ENCODE measurements at regions not wholly inside any gene's neighbourhood (a gene's known extent, or its start where the extent isn't known, plus 50 kb on each side); places are given as distances from the start of the nearest gene placed in this dataset.

- Histone ChIP-seq H3K27me3 (ENCODE audit: control insufficient read depth, insufficient read depth, low read length) (no peaks in the 10 kb centered on the region), H3K4me1 (ENCODE audit: control insufficient read depth, insufficient read depth, low read length, poor library complexity, severe bottlenecking) (no peaks in the 10 kb centered on the region), H3K36me3 (ENCODE audit: control insufficient read depth, insufficient read depth, low read length) (no peaks in the 10 kb centered on the region), H3K27ac (ENCODE audit: insufficient read depth, low read length, poor library complexity, severe bottlenecking) (no peak overlapping the region), H3K9me3 (ENCODE audit: control insufficient read depth in 2 of 2, low read length in 2 of 2) (no peaks in the 10 kb centered on the region), H3K4me3 (ENCODE audit: low read depth, low read length) (no peak overlapping the region)
- Mint-ChIP-seq H3K9me3 (peaks cover 0 to 4% (median 1%) of the 10 kb centered on the region in 7 donors), H3K4me3 (no peak overlapping the region), H3K27me3 (peaks cover 6% of the 10 kb centered on the region), H3K27ac (no peak overlapping the region), H3K36me3 (no peaks in the 10 kb centered on the region), H3K4me1 (no peaks in the 10 kb centered on the region)
- no peak for DNase-seq
- ATAC-seq (ENCODE audit: low read depth in 2 of 2) = no peak
These were observed 256.0 kb downstream of the UQCRFS1 start for GRCh38 chr19:28956961-28957360.

- no peak for DNase-seq
- Mint-ChIP-seq H3K4me1 (no peaks in the 10 kb centered on the region), H3K4me3 (no peak overlapping the region), H3K36me3 (no peaks in the 10 kb centered on the region), H3K27ac (no peak overlapping the region), H3K27me3 (peaks cover 6% of the 10 kb centered on the region), H3K9me3 (peaks cover 0 to 4% (median 1%) of the 10 kb centered on the region in 7 donors)
- Histone ChIP-seq H3K36me3 (ENCODE audit: control insufficient read depth, insufficient read depth, low read length) (no peaks in the 10 kb centered on the region), H3K27ac (ENCODE audit: insufficient read depth, low read length, poor library complexity, severe bottlenecking) (no peak overlapping the region), H3K4me3 (ENCODE audit: low read depth, low read length) (no peak overlapping the region), H3K27me3 (ENCODE audit: control insufficient read depth, insufficient read depth, low read length) (no peaks in the 10 kb centered on the region), H3K9me3 (ENCODE audit: control insufficient read depth in 2 of 2, low read length in 2 of 2) (no peaks in the 10 kb centered on the region), H3K4me1 (ENCODE audit: control insufficient read depth, insufficient read depth, low read length, poor library complexity, severe bottlenecking) (no peaks in the 10 kb centered on the region)
- ATAC-seq (ENCODE audit: low read depth in 2 of 2) = no peak
These were observed 256.5 kb downstream of the UQCRFS1 start for GRCh38 chr19:28956421-28956820.

- H3K36me3 ChIP-seq (ENCODE audit: control insufficient read depth, insufficient read depth, low read length) = no peaks in the 10 kb centered on the region
- H3K27me3 Mint-ChIP-seq = no peaks in the 10 kb centered on the region
- no peak overlapping the region for H3K27ac ChIP-seq (ENCODE audit: insufficient read depth, low read length, poor library complexity, severe bottlenecking)
- no peak overlapping the region for H3K4me3 Mint-ChIP-seq
- H3K9me3 ChIP-seq (ENCODE audit: control insufficient read depth in 2 of 2, low read length in 2 of 2) = no peaks in the 10 kb centered on the region
- H3K27me3 ChIP-seq (ENCODE audit: control insufficient read depth, insufficient read depth, low read length) = no peaks in the 10 kb centered on the region
- H3K4me3 ChIP-seq (ENCODE audit: low read depth, low read length) = no peak overlapping the region
- no peaks in the 10 kb centered on the region for H3K4me1 ChIP-seq (ENCODE audit: control insufficient read depth, insufficient read depth, low read length, poor library complexity, severe bottlenecking)
- no peak for ATAC-seq (ENCODE audit: low read depth in 2 of 2)
- peaks cover 0 to 7% (median 0%) of the 10 kb centered on the region in 7 donors for H3K9me3 Mint-ChIP-seq
- H3K4me1 Mint-ChIP-seq = no peaks in the 10 kb centered on the region
- H3K27ac Mint-ChIP-seq = peak overlapping the region in 1 of 3 donors; percentile 29
- no peaks in the 10 kb centered on the region for H3K36me3 Mint-ChIP-seq
- no peak for DNase-seq
These were observed 263.4 kb downstream of the UQCRFS1 start for GRCh38 chr19:28949535-28949934.

GRCh38 chr19:28949027-28949426 is 263.9 kb downstream of the UQCRFS1 start:
- Mint-ChIP-seq H3K9me3 (peaks cover 0 to 5% (median 0%) of the 10 kb centered on the region in 7 donors), H3K27me3 (no peaks in the 10 kb centered on the region), H3K36me3 (no peaks in the 10 kb centered on the region), H3K4me3 (no peak overlapping the region), H3K4me1 (no peaks in the 10 kb centered on the region), H3K27ac (no peak overlapping the region)
- Histone ChIP-seq H3K9me3 (ENCODE audit: control insufficient read depth in 2 of 2, low read length in 2 of 2) (no peaks in the 10 kb centered on the region), H3K36me3 (ENCODE audit: control insufficient read depth, insufficient read depth, low read length) (no peaks in the 10 kb centered on the region), H3K4me1 (ENCODE audit: control insufficient read depth, insufficient read depth, low read length, poor library complexity, severe bottlenecking) (no peaks in the 10 kb centered on the region), H3K4me3 (ENCODE audit: low read depth, low read length) (no peak overlapping the region), H3K27me3 (ENCODE audit: control insufficient read depth, insufficient read depth, low read length) (no peaks in the 10 kb centered on the region), H3K27ac (ENCODE audit: insufficient read depth, low read length, poor library complexity, severe bottlenecking) (no peak overlapping the region)
- ATAC-seq (ENCODE audit: low read depth in 2 of 2) (no peak), DNase-seq (no peak)

- no peaks in the 10 kb centered on the region for H3K27me3 Mint-ChIP-seq
- no peaks in the 10 kb centered on the region for H3K4me1 ChIP-seq (ENCODE audit: control insufficient read depth, insufficient read depth, low read length, poor library complexity, severe bottlenecking)
- H3K27me3 ChIP-seq (ENCODE audit: control insufficient read depth, insufficient read depth, low read length) = no peaks in the 10 kb centered on the region
- H3K36me3 Mint-ChIP-seq = no peaks in the 10 kb centered on the region
- no peak overlapping the region for H3K4me3 ChIP-seq (ENCODE audit: low read depth, low read length)
- no peak overlapping the region for H3K4me3 Mint-ChIP-seq
- no peak overlapping the region for H3K27ac Mint-ChIP-seq
- no peak for ATAC-seq (ENCODE audit: low read depth in 2 of 2)
- no peaks in the 10 kb centered on the region for H3K36me3 ChIP-seq (ENCODE audit: control insufficient read depth, insufficient read depth, low read length)
- no peaks in the 10 kb centered on the region for H3K4me1 Mint-ChIP-seq
- H3K9me3 Mint-ChIP-seq = peaks cover 0 to 6% (median 0%) of the 10 kb centered on the region in 7 donors
- no peaks in the 10 kb centered on the region for H3K9me3 ChIP-seq (ENCODE audit: control insufficient read depth in 2 of 2, low read length in 2 of 2)
- no peak overlapping the region for H3K27ac ChIP-seq (ENCODE audit: insufficient read depth, low read length, poor library complexity, severe bottlenecking)
- no peak for DNase-seq
These were observed 264.4 kb downstream of the UQCRFS1 start for GRCh38 chr19:28948566-28948965.

- Mint-ChIP-seq H3K4me3 (no peak overlapping the region), H3K36me3 (no peaks in the 10 kb centered on the region), H3K27ac (no peak overlapping the region), H3K9me3 (peaks cover 0 to 7% (median 0%) of the 10 kb centered on the region in 7 donors), H3K4me1 (no peaks in the 10 kb centered on the region), H3K27me3 (no peaks in the 10 kb centered on the region)
- no peaks in the 10 kb centered on the region for H3K9me3 ChIP-seq (ENCODE audit: control insufficient read depth in 2 of 2, low read length in 2 of 2)
- DNase-seq = no peak
- H3K27ac ChIP-seq (ENCODE audit: insufficient read depth, low read length, poor library complexity, severe bottlenecking) = no peak overlapping the region
- ATAC-seq (ENCODE audit: low read depth in 2 of 2) = no peak
- H3K4me1 ChIP-seq (ENCODE audit: control insufficient read depth, insufficient read depth, low read length, poor library complexity, severe bottlenecking) = no peaks in the 10 kb centered on the region
- H3K36me3 ChIP-seq (ENCODE audit: control insufficient read depth, insufficient read depth, low read length) = no peaks in the 10 kb centered on the region
- no peaks in the 10 kb centered on the region for H3K27me3 ChIP-seq (ENCODE audit: control insufficient read depth, insufficient read depth, low read length)
- no peak overlapping the region for H3K4me3 ChIP-seq (ENCODE audit: low read depth, low read length)
These were observed 264.9 kb downstream of the UQCRFS1 start for GRCh38 chr19:28948026-28948425.

GRCh38 chr19:28943651-28944050 is 269.3 kb downstream of the UQCRFS1 start:
- peaks cover 0 to 7% (median 0%) of the 10 kb centered on the region in 7 donors for H3K9me3 Mint-ChIP-seq
- H3K27ac Mint-ChIP-seq = no peak overlapping the region
- Histone ChIP-seq H3K4me3 (ENCODE audit: low read depth, low read length) (no peak overlapping the region), H3K27me3 (ENCODE audit: control insufficient read depth, insufficient read depth, low read length) (no peaks in the 10 kb centered on the region), H3K27ac (ENCODE audit: insufficient read depth, low read length, poor library complexity, severe bottlenecking) (no peak overlapping the region), H3K4me1 (ENCODE audit: control insufficient read depth, insufficient read depth, low read length, poor library complexity, severe bottlenecking) (no peaks in the 10 kb centered on the region), H3K9me3 (ENCODE audit: control insufficient read depth in 2 of 2, low read length in 2 of 2) (no peaks in the 10 kb centered on the region), H3K36me3 (ENCODE audit: control insufficient read depth, insufficient read depth, low read length) (no peaks in the 10 kb centered on the region)
- DNase-seq (no peak), ATAC-seq (ENCODE audit: low read depth in 2 of 2) (no peak)
- no peaks in the 10 kb centered on the region for H3K27me3 Mint-ChIP-seq
- H3K36me3 Mint-ChIP-seq = no peaks in the 10 kb centered on the region
- no peak overlapping the region for H3K4me3 Mint-ChIP-seq
- H3K4me1 Mint-ChIP-seq = no peaks in the 10 kb centered on the region

- no peak overlapping the region for H3K4me3 ChIP-seq (ENCODE audit: low read depth, low read length)
- Mint-ChIP-seq H3K27ac (no peak overlapping the region), H3K27me3 (no peaks in the 10 kb centered on the region), H3K4me1 (no peaks in the 10 kb centered on the region), H3K4me3 (no peak overlapping the region), H3K9me3 (peaks cover 0 to 7% (median 0%) of the 10 kb centered on the region in 7 donors), H3K36me3 (no peaks in the 10 kb centered on the region)
- H3K9me3 ChIP-seq (ENCODE audit: control insufficient read depth in 2 of 2, low read length in 2 of 2) = no peaks in the 10 kb centered on the region
- H3K4me1 ChIP-seq (ENCODE audit: control insufficient read depth, insufficient read depth, low read length, poor library complexity, severe bottlenecking) = no peaks in the 10 kb centered on the region
- DNase-seq = no peak
- no peaks in the 10 kb centered on the region for H3K27me3 ChIP-seq (ENCODE audit: control insufficient read depth, insufficient read depth, low read length)
- no peak for ATAC-seq (ENCODE audit: low read depth in 2 of 2)
- H3K27ac ChIP-seq (ENCODE audit: insufficient read depth, low read length, poor library complexity, severe bottlenecking) = no peak overlapping the region
- no peaks in the 10 kb centered on the region for H3K36me3 ChIP-seq (ENCODE audit: control insufficient read depth, insufficient read depth, low read length)
These were observed 271.1 kb downstream of the UQCRFS1 start for GRCh38 chr19:28941833-28942232.

Data from CD4-positive, CD25-positive, alpha-beta regulatory T cell (primary cell).